ENCODE measurements at regions not wholly inside any gene's neighbourhood (a gene's known extent, or its start where the extent isn't known, plus 50 kb on each side); places are given as distances from the start of the nearest gene placed in this dataset.

DNA sequence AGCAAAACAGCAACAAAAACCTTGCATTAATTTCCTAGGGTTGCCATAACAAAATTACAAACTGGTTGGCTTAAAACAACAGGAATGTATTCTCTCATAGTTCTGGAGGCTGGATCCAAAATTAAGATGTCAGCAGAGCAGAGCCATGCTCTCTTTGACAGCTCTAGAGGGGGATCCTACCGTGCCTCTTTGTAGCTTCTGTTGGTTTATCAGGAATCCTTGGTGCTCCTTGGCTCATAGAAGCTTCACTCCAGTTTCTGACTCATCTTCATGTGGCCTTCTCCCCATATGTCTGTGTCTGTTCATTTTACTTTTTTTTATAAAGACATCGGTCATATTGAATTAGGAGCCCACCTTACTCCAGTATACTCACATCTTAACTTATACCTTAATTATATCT is 90.5 kb upstream of the POU2AF2 start:
- Histone ChIP-seq H3K9ac (ENCODE audit: low read length) (no peak overlapping the region), H2AFZ (ENCODE audit: low read depth, low read length, severe bottlenecking) (no peak overlapping the region), H3K9me2 (replicated peaks; ENCODE audit: insufficient read depth, low read length) (no peaks in the 10 kb centered on the region), H4K20me1 (ENCODE audit: low read depth, low read length) (no peaks in the 10 kb centered on the region), H3K36me3 (ENCODE audit: low read length) (no peaks in the 10 kb centered on the region), H3K27ac (ENCODE audit: low read depth, low read length) (no peak overlapping the region), H3F3A (ENCODE audit: insufficient read depth) (no peaks in the 10 kb centered on the region), H3K4me2 (ENCODE audit: low read depth, low read length, poor library complexity, severe bottlenecking) (no peak overlapping the region), H3K79me2 (ENCODE audit: insufficient read depth, low read length) (no peaks in the 10 kb centered on the region), H3K4me3 (ENCODE audit: insufficient read depth, low read length, poor library complexity, severe bottlenecking) (no peak overlapping the region), H3K27me3 (ENCODE audit: low read length) (no peaks in the 10 kb centered on the region), H3K9me3 (ENCODE audit: insufficient read depth, low read length) (no peaks in the 10 kb centered on the region)
- TF ChIP-seq EZH2phosphoT487 (conservative IDR thresholded peaks at IDR 0.05; ENCODE audit: low read length) = no peak
- TF ChIP-seq, protein P1, sequence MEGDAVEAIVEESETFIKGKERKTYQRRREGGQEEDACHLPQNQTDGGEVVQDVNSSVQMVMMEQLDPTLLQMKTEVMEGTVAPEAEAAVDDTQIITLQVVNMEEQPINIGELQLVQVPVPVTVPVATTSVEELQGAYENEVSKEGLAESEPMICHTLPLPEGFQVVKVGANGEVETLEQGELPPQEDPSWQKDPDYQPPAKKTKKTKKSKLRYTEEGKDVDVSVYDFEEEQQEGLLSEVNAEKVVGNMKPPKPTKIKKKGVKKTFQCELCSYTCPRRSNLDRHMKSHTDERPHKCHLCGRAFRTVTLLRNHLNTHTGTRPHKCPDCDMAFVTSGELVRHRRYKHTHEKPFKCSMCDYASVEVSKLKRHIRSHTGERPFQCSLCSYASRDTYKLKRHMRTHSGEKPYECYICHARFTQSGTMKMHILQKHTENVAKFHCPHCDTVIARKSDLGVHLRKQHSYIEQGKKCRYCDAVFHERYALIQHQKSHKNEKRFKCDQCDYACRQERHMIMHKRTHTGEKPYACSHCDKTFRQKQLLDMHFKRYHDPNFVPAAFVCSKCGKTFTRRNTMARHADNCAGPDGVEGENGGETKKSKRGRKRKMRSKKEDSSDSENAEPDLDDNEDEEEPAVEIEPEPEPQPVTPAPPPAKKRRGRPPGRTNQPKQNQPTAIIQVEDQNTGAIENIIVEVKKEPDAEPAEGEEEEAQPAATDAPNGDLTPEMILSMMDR (IDR thresholded peaks at IDR 0.05; ENCODE audit: insufficient read depth, low read length, poor library complexity, severe bottlenecking) = no peak

DNA sequence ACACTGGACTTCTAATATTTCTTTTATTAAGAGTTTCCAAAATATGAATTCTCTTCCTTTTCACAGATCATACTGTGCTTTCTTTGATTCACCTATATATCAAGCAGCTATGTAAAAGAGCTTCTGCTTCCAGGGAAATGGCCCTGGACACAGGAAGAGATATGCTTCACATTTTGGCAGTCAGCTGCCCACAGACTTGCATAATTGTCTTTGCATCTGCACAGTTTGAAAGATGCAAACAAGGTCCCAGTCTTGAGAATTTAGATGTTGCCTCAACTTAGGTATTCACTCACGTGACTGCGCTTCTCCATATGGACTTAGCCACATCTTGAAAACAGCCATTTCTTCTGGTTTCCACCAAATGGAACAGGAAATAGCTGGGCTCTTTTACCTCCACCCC is 92.3 kb upstream of the POU2AF2 start:
- no peaks in the 10 kb centered on the region for H4K20me1 ChIP-seq (ENCODE audit: low read depth, low read length)
- no peak overlapping the region for H3K9ac ChIP-seq (ENCODE audit: low read length)
- no peaks in the 10 kb centered on the region for H3K9me2 ChIP-seq (replicated peaks; ENCODE audit: insufficient read depth, low read length)
- no peaks in the 10 kb centered on the region for H3K36me3 ChIP-seq (ENCODE audit: low read length)
- TF ChIP-seq EZH2phosphoT487 (conservative IDR thresholded peaks at IDR 0.05; ENCODE audit: low read length) = no peak
- TF ChIP-seq, protein P1 (IDR thresholded peaks at IDR 0.05; ENCODE audit: insufficient read depth, low read length, poor library complexity, severe bottlenecking) = no peak
- no peaks in the 10 kb centered on the region for H3F3A ChIP-seq (ENCODE audit: insufficient read depth)
- H3K27ac ChIP-seq (ENCODE audit: low read depth, low read length) = no peak overlapping the region
- no peak overlapping the region for H3K4me3 ChIP-seq (ENCODE audit: insufficient read depth, low read length, poor library complexity, severe bottlenecking)
- H2AFZ ChIP-seq (ENCODE audit: low read depth, low read length, severe bottlenecking) = no peak overlapping the region
- H3K27me3 ChIP-seq (ENCODE audit: low read length) = no peaks in the 10 kb centered on the region
- H3K4me2 ChIP-seq (ENCODE audit: low read depth, low read length, poor library complexity, severe bottlenecking) = no peak overlapping the region
- H3K9me3 ChIP-seq (ENCODE audit: insufficient read depth, low read length) = no peaks in the 10 kb centered on the region
- no peaks in the 10 kb centered on the region for H3K79me2 ChIP-seq (ENCODE audit: insufficient read depth, low read length)

DNA sequence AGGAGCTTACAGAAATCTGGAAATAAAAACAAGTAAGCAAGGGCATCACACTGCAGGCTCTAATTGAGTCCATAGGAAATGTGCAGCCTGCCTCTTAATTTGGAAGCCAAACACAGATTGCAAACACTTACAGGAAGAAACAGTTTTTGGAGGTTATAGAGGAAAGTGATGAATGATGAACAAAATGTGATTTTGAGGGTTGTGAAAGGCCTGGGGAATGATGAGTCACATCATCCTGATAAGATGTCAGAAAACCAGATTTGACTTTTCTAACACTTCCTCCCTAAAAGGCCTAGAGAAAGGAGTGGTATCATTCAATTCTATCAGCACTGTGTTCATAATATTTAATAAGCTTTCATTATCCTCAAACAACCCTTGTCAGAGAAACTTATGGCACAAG is 96.6 kb upstream of the POU2AF2 start:
- no peaks in the 10 kb centered on the region for H3F3A ChIP-seq (ENCODE audit: insufficient read depth)
- no peak overlapping the region for H3K4me2 ChIP-seq (ENCODE audit: low read depth, low read length, poor library complexity, severe bottlenecking)
- no peaks in the 10 kb centered on the region for H3K27me3 ChIP-seq (ENCODE audit: low read length)
- no peaks in the 10 kb centered on the region for H3K9me2 ChIP-seq (replicated peaks; ENCODE audit: insufficient read depth, low read length)
- no peak overlapping the region for H3K9ac ChIP-seq (ENCODE audit: low read length)
- no peaks in the 10 kb centered on the region for H3K36me3 ChIP-seq (ENCODE audit: low read length)
- H3K9me3 ChIP-seq (ENCODE audit: insufficient read depth, low read length) = no peaks in the 10 kb centered on the region
- no peak overlapping the region for H3K27ac ChIP-seq (ENCODE audit: low read depth, low read length)
- no peaks in the 10 kb centered on the region for H4K20me1 ChIP-seq (ENCODE audit: low read depth, low read length)
- no peak overlapping the region for H3K4me3 ChIP-seq (ENCODE audit: insufficient read depth, low read length, poor library complexity, severe bottlenecking)
- H3K79me2 ChIP-seq (ENCODE audit: insufficient read depth, low read length) = no peaks in the 10 kb centered on the region
- TF ChIP-seq, protein P1 (IDR thresholded peaks at IDR 0.05; ENCODE audit: insufficient read depth, low read length, poor library complexity, severe bottlenecking) = no peak
- TF ChIP-seq EZH2phosphoT487 (conservative IDR thresholded peaks at IDR 0.05; ENCODE audit: low read length) = no peak
- H2AFZ ChIP-seq (ENCODE audit: low read depth, low read length, severe bottlenecking) = no peak overlapping the region
